Gastroesophageal sphincter (tissue), 3 donors: ENCODE measurements at regions not wholly inside any gene's neighbourhood (a gene's known extent, or its start where the extent isn't known, plus 50 kb on each side); places are given as distances from the start of the nearest gene placed in this dataset.

Source experiments
- EP300 ChIP-seq: sonication (generic); formaldehyde crosslinking; IDR thresholded peaks from one replicate; pipeline ENCODE4 v1.6.1; 2017; ENCODE audit warnings: antibody characterized with exemption, mild to moderate bottlenecking
- POLR2A ChIP-seq, 2 donors: fragments of 450-650 bp; IDR thresholded peaks; one replicate each; pipeline ENCODE4 v1.6.1; 2017; ENCODE audit warnings: antibody characterized with exemption in 2 of 2, mild to moderate bottlenecking in 2 of 2, moderate library complexity in 1 of 2
- POLR2AphosphoS5 ChIP-seq: sonication (generic); formaldehyde crosslinking; IDR thresholded peaks from one replicate; pipeline ENCODE4 v1.6.1; 2017; ENCODE audit warnings: antibody characterized with exemption
- TF ChIP-seq, protein P1 (sequence below), 4 experiments: fragments of 200-600 bp in 2 of 4; fragments of 450-650 bp in 2 of 4; sonication (generic) in 1 of 4; IDR thresholded peaks; one replicate each; pipeline ENCODE4 v1.5.1; 2017 to 2019; ENCODE audit warnings: antibody characterized with exemption in 4 of 4, mild to moderate bottlenecking in 2 of 4, moderate library complexity in 2 of 4

DNA sequence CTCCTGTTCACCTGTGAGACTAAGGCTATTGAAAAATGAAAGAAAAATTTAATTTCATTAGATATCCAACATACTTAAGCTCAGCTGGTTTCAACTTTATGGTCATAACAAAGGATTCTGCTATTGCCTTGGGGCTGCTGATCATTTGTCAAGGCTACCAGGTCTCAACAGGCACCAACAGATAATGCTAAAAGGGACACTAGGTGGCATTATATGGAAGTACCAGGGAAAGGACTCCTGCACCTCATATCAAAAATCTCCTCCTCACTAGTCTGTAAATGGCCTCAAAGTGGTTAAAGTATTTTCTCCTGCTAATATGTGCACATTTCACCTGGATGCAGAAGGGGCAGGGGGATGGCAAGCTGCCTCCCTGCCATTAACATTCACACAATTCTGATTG lies 167.9 kb upstream of the REG3A start:
- TF ChIP-seq, protein P1, sequence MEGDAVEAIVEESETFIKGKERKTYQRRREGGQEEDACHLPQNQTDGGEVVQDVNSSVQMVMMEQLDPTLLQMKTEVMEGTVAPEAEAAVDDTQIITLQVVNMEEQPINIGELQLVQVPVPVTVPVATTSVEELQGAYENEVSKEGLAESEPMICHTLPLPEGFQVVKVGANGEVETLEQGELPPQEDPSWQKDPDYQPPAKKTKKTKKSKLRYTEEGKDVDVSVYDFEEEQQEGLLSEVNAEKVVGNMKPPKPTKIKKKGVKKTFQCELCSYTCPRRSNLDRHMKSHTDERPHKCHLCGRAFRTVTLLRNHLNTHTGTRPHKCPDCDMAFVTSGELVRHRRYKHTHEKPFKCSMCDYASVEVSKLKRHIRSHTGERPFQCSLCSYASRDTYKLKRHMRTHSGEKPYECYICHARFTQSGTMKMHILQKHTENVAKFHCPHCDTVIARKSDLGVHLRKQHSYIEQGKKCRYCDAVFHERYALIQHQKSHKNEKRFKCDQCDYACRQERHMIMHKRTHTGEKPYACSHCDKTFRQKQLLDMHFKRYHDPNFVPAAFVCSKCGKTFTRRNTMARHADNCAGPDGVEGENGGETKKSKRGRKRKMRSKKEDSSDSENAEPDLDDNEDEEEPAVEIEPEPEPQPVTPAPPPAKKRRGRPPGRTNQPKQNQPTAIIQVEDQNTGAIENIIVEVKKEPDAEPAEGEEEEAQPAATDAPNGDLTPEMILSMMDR (IDR thresholded peaks at IDR 0.05), result no peak
- TF ChIP-seq POLR2AphosphoS5 (no peak), EP300 (no peak), POLR2A (IDR thresholded peaks at IDR 0.05) (no peak)
